GM23248 (cell line): ENCODE measurements at regions not wholly inside any gene's neighbourhood (a gene's known extent, or its start where the extent isn't known, plus 50 kb on each side); places are given as distances from the start of the nearest gene placed in this dataset.

Source experiments
- EZH2 ChIP-seq: fragments of 200-600 bp; sonication (generic); IDR thresholded peaks from 2 replicates; pipeline ENCODE4 v1.6.1; 2018; ENCODE audit warnings: antibody characterized with exemption, mild to moderate bottlenecking; ENCODE audit not compliant: insufficient read depth, poor library complexity, severe bottlenecking
- EZH2phosphoT487 ChIP-seq: fragments of 200-600 bp; sonication (generic); IDR thresholded peaks from 2 replicates; pipeline ENCODE4 v1.6.1; 2018; ENCODE audit warnings: antibody characterized with exemption, moderate library complexity, mild to moderate bottlenecking, low read depth; ENCODE audit not compliant: insufficient read depth

DNA sequence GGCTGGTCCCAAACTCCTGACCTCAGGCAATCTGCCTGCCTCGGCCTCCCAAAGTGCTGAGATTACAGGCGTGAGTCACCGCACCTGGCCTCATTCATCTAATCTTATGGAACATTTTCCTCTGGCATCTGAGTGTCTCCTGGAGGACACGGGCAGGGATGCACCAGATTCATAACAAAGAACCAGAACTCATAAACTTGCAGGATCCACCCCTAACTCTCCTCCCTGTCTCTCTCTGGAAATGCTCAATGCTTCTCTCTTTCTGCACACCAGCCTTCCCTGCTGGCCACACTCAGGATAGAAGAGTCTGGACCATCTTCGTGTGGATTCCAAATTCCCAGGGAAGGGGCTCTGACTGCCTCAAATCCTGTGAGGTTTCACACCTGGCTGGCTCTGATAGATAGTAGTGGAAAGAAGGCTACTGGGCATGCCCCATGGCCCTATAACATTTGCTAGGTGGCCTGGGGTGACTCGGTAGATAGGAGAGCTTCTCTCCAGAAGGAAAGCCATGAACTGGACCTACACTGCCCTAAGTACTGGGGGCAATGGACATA, 483.2 kb upstream of the GYPC start:
- TF ChIP-seq EZH2 (no peak), EZH2phosphoT487 (no peak)
